HepG2 (cell line): ENCODE measurements at regions not wholly inside any gene's neighbourhood (a gene's known extent, or its start where the extent isn't known, plus 50 kb on each side); places are given as distances from the start of the nearest gene placed in this dataset.

Source experiments
- ATAC-seq: fragments of 200-7000 bp; cut with Tn5 transposase; 3 replicates; pipeline ENCODE4 v1.9.1; 2020; ENCODE audit warnings: mild to moderate bottlenecking, moderate library complexity
- BruUV-seq: library from RNA; stranded (reverse); fragments of 400-500 nt; replicated peaks from 2 replicates; lab custom pipeline; 2021; lab: Mats Ljungman, UMichigan
- CTCF ChIA-PET: fragments of 300-600 bp; formaldehyde crosslinking; extraction: SDS; loops from one replicate; lab custom pipeline; 2021; ENCODE audit warnings: low total read pairs, inconsistent platforms, low intra/inter-chr PET ratio; lab: Yijun Ruan, JAX
- POLR2A ChIA-PET: fragments of 350-600 bp; sonication (Branson Sonifier 250); formaldehyde crosslinking; loops from one replicate; lab custom pipeline; 2020; ENCODE audit warnings: antibody characterized with exemption, inconsistent platforms; lab: Yijun Ruan, JAX
- DNase-seq: peaks from one replicate; pipeline ENCODE4 v3.0.0-alpha.2; 2015; ENCODE audit warnings: low spot score
- FAIRE-seq: peaks from 3 replicates; lab custom pipeline; 2011; peaks lifted over from hg19 to GRCh38; lab: Jason Lieb, UNC
- H2AFZ ChIP-seq: one replicate; pipeline ENCODE4 v1.6.1; 2011; ENCODE audit warnings: low read length, inconsistent platforms
- H3K27ac ChIP-seq: fragments of 300-600 bp; 3 replicates; pipeline ENCODE4 v1.8.0; 2011; ENCODE audit warnings: mixed run types, mild to moderate bottlenecking, mixed read lengths, low read length, inconsistent platforms; ENCODE audit not compliant: insufficient read depth; ENCODE audit errors: extremely low read length
- H3K27me3 ChIP-seq, 2 experiments: fragments of 200-600 bp in 1 of 2; 2 replicates in 1 of 2; 3 replicates in 1 of 2; pipeline versions ENCODE4 v1.6.0 to v1.8.0; 2011; ENCODE audit warnings: low read length in 2 of 2, mild to moderate bottlenecking in 2 of 2, moderate library complexity in 2 of 2, inconsistent platforms in 1 of 2; ENCODE audit not compliant: insufficient read depth in 2 of 2, control insufficient read depth in 1 of 2
- H3K36me3 ChIP-seq, 2 experiments: fragments of 200-600 bp in 1 of 2; replicated peaks in 1 of 2; 2 replicates in 1 of 2; 3 replicates in 1 of 2; pipeline versions ENCODE4 v1.5.1 to v1.8.0; 2011; ENCODE audit warnings: low read length in 2 of 2, inconsistent platforms in 1 of 2; ENCODE audit not compliant: insufficient read depth in 2 of 2, control insufficient read depth in 1 of 2
- H3K4me1 ChIP-seq: 2 replicates; pipeline ENCODE4 v1.5.1; 2012; ENCODE audit warnings: low read length, inconsistent platforms; ENCODE audit not compliant: insufficient read depth
- H3K4me2 ChIP-seq: 2 replicates; pipeline ENCODE4 v1.6.0; 2011; ENCODE audit warnings: low read depth, low read length, inconsistent platforms
- H3K4me3 ChIP-seq, 3 experiments: fragments of 200-600 bp in 1 of 3; sonication (generic), shearing (Covaris generic) in 1 of 3; replicated peaks in 1 of 3; 2 replicates each; pipeline ENCODE4 v1.5.1; 2011 to 2016; ENCODE audit warnings: low read length in 3 of 3, inconsistent platforms in 2 of 3, low read depth in 2 of 3, mild to moderate bottlenecking in 2 of 3, control low read depth in 1 of 3, mixed read lengths in 1 of 3; ENCODE audit not compliant: insufficient read depth in 1 of 3
- H3K79me2 ChIP-seq: one replicate; pipeline ENCODE4 v1.6.1; 2011; ENCODE audit warnings: low read length, inconsistent platforms; ENCODE audit not compliant: insufficient read depth
- H3K9ac ChIP-seq: 2 replicates; pipeline ENCODE4 v1.6.0; 2011; ENCODE audit warnings: mild to moderate bottlenecking, low read depth, low read length, inconsistent platforms; ENCODE audit not compliant: insufficient read depth
- H3K9me3 ChIP-seq: 2 replicates; pipeline ENCODE4 v1.5.1; 2012; ENCODE audit warnings: mild to moderate bottlenecking, low read length
- H4K20me1 ChIP-seq: 2 replicates; pipeline ENCODE4 v1.6.0; 2011; ENCODE audit warnings: inconsistent platforms, mild to moderate bottlenecking, low read length, moderate library complexity; ENCODE audit not compliant: insufficient read depth
- HOXD1 ChIP-seq: sonication (generic); formaldehyde crosslinking; IDR thresholded peaks from 2 replicates; pipeline ENCODE4 v1.5.0; 2020; ENCODE audit warnings: missing genetic modification reagents
- MAFG ChIP-seq: sonication (generic); formaldehyde crosslinking; IDR thresholded peaks from 2 replicates; pipeline ENCODE4 v1.5.1; 2020; ENCODE audit warnings: mild to moderate bottlenecking, missing genetic modification reagents
- PHF5A ChIP-seq: IDR thresholded peaks from one replicate; pipeline ENCODE4 v1.6.1; 2018; ENCODE audit warnings: low read depth, missing genetic modification reagents; ENCODE audit not compliant: unreplicated experiment
- RFX3 ChIP-seq: IDR thresholded peaks from 2 replicates; pipeline ENCODE4 v1.6.1; 2016; ENCODE audit warnings: missing biosample characterization, missing genetic modification reagents
- ZBTB10 ChIP-seq: sonication (generic); formaldehyde crosslinking; IDR thresholded peaks from 2 replicates; pipeline ENCODE4 v1.4.0; 2020; ENCODE audit warnings: missing genetic modification reagents, borderline replicate concordance
- ZNF333 ChIP-seq: sonication (generic); formaldehyde crosslinking; IDR thresholded peaks from 2 replicates; pipeline ENCODE4 v1.4.0; 2020; ENCODE audit warnings: mild to moderate bottlenecking, missing genetic modification reagents, borderline replicate concordance
- ZNF484 ChIP-seq: sonication (generic); formaldehyde crosslinking; IDR thresholded peaks from 2 replicates; pipeline ENCODE4 v1.5.1; 2020; ENCODE audit warnings: mild to moderate bottlenecking, low read depth, missing genetic modification reagents, borderline replicate concordance
- WGBS: methylation state at CpG from one replicate; pipeline ENCODE4 v1.1.6; 2017; ENCODE audit warnings: low lambda C conversion rate; 5-methylcytosine and 5-hydroxymethylcytosine counted together
- in situ Hi-C: cut with HindIII; loops from 2 replicates; pipeline ENCODE4 v1.10.0; 2017; ENCODE audit warnings: low pct_unique_long_range_greater_than_20kb; ENCODE audit not compliant: extremely low pct_ligation_motif_present
- intact Hi-C: fragments of 100-400 bp; cut with micrococcal nuclease; formaldehyde crosslinking; loops from one replicate; pipeline ENCODE4 v1.10.0; 2022; ENCODE audit not compliant: unreplicated experiment
- TF ChIP-seq, protein P1 (sequence below): sonication (generic); formaldehyde crosslinking; IDR thresholded peaks from 2 replicates; pipeline ENCODE4 v1.4.0; 2020; ENCODE audit warnings: mild to moderate bottlenecking, missing genetic modification reagents, borderline replicate concordance
- TF ChIP-seq, protein P2 (sequence below): sonication (generic); formaldehyde crosslinking; IDR thresholded peaks from 2 replicates; pipeline ENCODE4 v1.5.0; 2020; ENCODE audit warnings: mild to moderate bottlenecking, missing genetic modification reagents

DNA sequence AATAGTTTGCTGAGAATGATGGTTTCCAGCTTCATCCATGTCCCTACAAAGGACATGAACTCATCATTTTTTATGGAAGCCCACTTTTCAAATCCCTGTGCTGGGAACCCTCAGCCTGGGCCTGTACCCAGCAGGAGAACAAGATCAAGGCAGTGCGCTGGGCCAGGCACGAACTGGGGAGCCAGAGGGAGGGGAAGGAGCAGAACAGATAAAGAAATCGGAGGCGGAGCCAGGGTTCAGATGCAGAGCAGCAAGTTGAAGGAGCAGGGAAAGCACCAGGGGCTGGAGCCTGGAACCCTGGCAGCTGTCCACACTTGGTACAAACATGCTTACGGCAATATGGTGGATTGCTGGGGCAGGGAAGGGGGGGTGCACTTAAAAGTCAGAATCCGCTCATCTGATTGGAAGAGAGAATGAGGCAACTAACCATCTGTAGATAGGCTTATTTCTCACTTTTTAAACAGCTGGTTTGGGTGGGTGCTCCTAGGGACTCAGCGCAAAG lies 107.5 kb downstream of the NOG start:
- FAIRE-seq, result no peak
- Histone ChIP-seq H3K4me3 (no peak overlapping the region), H3K27ac (no peak overlapping the region), H3K4me1 (no peaks in the 10 kb centered on the region)
- CTCF ChIA-PET, result no interaction called here
- 29% methylated on average over 7 of the region's 7 CpGs for WGBS
- in situ Hi-C loops, result no loop called here
- no peak for DNase-seq
- TF ChIP-seq RFX3, result no peak
- no peak for TF ChIP-seq MAFG (CRISPR knock-in tag)
- no peak for TF ChIP-seq ZNF333
- TF ChIP-seq ZNF484 (CRISPR knock-in tag), result no peak
- no peak for TF ChIP-seq HOXD1 (CRISPR knock-in tag)
- TF ChIP-seq, protein P1, sequence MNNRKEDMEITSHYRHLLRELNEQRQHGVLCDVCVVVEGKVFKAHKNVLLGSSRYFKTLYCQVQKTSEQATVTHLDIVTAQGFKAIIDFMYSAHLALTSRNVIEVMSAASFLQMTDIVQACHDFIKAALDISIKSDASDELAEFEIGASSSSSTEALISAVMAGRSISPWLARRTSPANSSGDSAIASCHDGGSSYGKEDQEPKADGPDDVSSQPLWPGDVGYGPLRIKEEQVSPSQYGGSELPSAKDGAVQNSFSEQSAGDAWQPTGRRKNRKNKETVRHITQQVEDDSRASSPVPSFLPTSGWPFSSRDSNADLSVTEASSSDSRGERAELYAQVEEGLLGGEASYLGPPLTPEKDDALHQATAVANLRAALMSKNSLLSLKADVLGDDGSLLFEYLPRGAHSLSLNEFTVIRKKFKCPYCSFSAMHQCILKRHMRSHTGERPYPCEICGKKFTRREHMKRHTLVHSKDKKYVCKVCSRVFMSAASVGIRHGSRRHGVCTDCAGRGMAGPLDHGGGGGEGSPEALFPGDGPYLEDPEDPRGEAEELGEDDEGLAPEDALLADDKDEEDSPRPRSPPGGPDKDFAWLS (CRISPR knock-in tag), result no peak
- no peak for TF ChIP-seq ZBTB10 (CRISPR knock-in tag)
- no peak for TF ChIP-seq PHF5A (CRISPR knock-in tag)
- TF ChIP-seq, protein P2, sequence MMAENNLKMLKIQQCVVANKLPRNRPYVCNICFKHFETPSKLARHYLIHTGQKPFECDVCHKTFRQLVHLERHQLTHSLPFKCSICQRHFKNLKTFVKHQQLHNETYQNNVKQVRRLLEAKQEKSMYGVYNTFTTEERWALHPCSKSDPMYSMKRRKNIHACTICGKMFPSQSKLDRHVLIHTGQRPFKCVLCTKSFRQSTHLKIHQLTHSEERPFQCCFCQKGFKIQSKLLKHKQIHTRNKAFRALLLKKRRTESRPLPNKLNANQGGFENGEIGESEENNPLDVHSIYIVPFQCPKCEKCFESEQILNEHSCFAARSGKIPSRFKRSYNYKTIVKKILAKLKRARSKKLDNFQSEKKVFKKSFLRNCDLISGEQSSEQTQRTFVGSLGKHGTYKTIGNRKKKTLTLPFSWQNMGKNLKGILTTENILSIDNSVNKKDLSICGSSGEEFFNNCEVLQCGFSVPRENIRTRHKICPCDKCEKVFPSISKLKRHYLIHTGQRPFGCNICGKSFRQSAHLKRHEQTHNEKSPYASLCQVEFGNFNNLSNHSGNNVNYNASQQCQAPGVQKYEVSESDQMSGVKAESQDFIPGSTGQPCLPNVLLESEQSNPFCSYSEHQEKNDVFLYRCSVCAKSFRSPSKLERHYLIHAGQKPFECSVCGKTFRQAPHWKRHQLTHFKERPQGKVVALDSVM (CRISPR knock-in tag), result no peak
- TF ChIP-seq, all 625 proteins: peak for 0
- Histone ChIP-seq H3K36me3 (no peaks in the 10 kb centered on the region), H3K79me2 (no peaks in the 10 kb centered on the region), H3K4me2 (no peak overlapping the region), H3K27me3 (peaks cover 2 to 51% of the 10 kb centered on the region in 2 experiments; a peak in 4 of 5 replicates), H3K9ac (no peak overlapping the region), H3K9me3 (no peaks in the 10 kb centered on the region), H2AFZ (no peak overlapping the region), H4K20me1 (no peaks in the 10 kb centered on the region)
- no TSS peak for BruUV-seq
- ATAC-seq, result no peak
- POLR2A ChIA-PET, result no interaction called here
- intact Hi-C loops, result no loop called here
